HG03045 (cell line): ENCODE measurements at regions not wholly inside any gene's neighbourhood (a gene's known extent, or its start where the extent isn't known, plus 50 kb on each side); places are given as distances from the start of the nearest gene placed in this dataset.
A peak's percentile ranks its signal among the peaks of the same experiment; 100 is the strongest.
"Not testable (repeated sequence)": the region's sequence is repeated elsewhere in the genome, so short reads cannot be mapped to it uniquely, and the experiment has no call there.

ENCODE experiments used
- ATAC-seq: cut with Tn5 transposase; IDR thresholded peaks from one replicate; pipeline ENCODE4 v1.9.1; 2021; ENCODE audit warnings: mild to moderate bottlenecking, moderate library complexity; ENCODE audit not compliant: unreplicated experiment

DNA sequence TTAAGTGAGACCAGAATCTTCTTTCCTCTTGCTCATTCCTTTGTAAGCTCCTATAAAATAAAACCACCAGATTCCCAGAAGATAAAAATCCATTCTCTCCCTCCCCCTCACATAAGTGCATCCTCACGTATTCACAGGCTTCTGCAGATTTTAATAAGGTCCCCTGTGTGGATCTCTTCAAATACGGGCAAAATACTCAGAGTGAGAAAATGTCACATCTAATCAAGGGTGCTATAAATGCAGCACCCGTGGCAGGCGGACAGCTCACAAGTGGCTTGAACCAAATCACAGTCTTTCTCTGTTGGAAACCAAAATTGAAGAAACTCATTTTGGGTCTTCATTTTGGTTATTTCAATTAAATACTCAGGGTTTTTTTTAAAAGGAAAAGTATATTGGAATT lies 212.9 kb upstream of the CMC1 start:
- no peak for ATAC-seq

DNA sequence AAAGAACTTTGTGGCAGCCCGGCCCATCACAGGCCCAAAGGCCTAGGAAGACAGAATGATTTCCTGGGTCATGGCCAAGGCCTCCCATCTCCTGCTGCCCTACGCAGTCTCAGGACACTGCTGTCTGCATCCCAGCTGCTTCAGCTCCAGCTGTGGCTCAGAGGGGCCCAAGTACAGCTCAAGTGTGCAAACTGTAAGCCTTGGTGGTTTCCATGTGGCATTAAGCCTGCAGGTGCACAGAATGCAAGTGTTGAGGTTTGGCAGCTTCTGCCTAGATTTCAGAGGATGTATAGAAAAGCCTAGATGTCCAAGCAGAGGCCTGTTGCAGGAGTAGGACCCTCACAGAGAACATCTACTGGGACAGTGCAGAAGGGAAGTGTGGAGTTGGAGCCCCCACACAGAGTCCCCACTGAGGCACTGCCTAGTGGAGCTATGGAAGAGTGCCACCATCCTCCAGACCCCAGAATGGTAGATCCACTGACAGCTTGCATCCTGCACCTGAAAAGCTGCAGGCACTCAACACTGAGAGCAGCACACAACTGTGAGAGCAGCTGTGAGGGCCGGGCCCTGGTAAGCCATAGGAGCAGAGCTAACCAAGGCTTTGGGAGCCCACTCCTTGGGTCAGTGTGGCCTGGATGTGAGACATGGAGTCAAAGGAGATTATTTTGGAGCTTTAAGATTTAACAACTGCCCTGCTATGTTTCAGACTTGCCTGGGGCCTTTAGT lies 208.2 kb upstream of the CMC1 start:
- no peak for ATAC-seq

DNA sequence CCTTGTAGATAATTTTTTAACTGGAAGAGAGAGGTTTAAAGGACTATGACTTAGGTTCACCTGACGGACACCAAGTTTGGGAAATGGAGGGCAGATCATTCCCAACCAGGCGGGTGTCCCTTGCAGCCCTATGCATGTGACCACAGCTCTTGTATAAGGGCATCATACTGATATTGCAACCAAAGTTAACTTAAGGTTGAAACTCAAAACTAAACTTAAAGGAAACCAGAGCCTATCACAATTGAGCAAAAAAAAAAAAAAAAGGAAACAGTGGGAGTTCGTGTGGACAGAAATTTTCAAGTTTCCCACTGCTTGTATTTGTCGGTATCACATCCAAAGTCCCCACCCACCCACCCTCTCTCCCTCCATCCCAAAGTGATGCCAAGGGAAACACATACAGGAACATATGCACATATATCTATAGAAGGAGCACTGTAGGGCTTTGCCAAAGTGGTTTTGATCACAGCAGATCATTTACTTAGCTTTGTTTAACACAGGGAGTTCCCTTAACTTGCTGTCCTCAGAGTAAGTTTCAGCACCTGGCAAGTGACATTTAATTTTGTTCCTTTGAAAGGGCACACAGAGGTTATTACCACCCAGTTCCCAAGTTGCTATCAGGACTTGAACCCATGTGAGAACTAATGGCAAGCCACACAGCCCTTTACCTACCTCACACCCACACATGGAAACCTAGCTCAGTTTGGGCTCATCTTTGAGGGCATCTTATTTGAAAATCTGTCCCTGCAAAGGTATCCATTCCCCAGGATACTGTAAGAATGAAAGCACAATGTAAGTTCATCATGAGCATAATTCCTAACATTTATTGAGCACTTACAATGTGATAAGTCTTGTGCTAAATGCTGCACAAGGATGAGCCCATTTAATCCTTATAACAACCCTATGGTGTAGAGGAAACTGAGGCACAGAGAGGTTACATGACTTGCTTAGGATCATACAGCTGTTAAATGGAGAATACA lies 204.5 kb upstream of the CMC1 start:
- ATAC-seq: no peak

DNA sequence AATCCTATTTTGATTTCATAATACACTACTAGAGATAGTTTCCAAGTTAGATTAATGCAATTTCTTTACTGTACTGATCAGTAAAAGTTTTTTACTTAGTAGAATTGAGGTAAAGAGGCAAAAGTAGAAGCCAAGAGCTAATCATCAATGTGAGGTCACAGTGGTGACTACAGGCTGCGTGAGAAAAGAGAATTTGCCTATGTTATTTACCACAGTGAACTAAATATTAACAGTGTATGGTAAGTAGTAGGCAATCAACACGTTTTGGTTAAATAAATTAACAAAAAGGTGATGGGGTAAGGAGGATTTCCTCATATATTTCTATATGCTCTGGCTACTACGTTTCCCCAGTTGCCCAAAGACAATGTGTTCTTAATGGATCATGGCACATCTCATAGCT lies 202.2 kb upstream of the CMC1 start:
- no peak for ATAC-seq

DNA sequence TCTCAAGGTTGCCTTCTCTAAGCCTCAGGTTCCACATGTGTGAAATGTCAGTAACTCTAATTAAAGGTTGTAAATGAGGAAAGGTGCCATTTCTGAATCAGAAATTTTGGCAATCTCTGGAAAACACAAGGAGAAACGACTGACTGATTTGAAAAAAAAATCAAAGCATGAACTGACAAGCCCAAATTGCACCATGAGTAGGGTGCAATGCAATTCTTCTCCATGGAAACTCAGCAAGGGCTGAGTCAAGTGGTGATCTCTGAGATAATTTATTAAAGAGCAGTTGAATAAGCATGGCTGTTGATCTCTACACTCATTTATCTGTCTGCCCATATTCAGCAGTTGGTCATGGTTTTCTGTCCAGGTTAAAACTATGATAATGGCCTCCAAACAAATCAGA lies 201.6 kb upstream of the CMC1 start:
- ATAC-seq: no peak

DNA sequence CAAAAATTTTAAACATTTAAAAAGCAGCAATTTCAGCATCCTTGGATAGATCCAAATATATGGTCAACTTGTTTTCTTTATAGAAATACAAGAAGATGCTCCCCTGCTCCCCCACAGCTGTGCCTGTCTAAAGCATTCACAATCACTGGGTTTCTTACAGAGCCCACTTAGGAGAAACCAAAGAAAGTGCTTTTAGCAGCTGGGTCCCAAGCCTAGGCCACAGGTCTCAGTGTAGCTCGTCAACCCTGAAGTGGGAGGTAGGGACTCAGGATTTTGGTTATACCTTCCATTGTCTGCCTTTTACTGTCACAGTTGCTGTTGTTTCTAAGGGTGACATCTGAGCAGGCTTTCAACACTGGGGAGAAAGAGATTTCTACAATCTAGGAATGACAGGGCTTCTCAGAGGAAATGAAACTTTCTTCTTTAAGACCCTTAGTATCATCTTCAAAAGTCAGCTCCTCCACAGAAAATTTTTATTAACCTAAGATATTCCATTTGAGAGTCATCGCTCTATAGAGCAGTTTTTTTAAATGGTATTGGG lies 199.3 kb upstream of the CMC1 start:
- peak; percentile 50 for ATAC-seq

DNA sequence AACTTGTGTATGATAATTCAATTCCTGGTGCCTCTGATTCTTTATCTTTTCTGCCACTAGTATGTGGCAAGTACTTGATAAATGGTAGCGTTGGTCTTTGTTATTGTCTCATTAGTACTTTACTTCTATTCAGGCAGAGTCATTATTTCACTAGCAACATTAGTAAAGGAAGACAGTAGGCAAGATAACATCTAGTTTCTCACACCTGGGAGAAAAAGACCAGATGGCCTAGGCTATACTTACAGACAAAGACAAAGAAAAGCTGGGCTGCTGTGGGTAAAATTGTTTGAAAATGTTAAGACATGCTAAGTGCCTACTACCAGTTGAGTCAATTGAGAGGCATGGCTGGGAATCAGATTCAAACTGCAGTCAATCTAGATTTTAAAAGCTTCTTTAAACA lies 198.7 kb upstream of the CMC1 start:
- ATAC-seq: peak; percentile 15

DNA sequence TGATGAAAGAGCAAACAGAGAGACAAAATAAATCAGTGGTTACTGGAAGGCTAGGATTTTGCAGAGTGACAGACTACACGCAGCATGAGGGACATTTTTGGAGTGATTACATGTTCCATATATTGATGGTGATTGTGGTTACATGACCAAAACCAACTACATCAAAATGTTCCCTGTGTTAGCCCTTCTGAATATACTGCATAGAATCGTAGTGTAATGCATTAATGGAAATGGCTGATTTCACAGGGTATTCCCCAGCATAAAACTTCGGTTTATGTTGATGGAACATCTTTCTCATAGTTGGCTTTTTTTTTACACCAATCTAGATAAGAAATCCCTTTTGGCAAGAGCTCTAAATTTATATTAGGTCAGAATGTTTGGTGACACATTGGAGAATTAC lies 191.3 kb upstream of the CMC1 start:
- no peak for ATAC-seq

DNA sequence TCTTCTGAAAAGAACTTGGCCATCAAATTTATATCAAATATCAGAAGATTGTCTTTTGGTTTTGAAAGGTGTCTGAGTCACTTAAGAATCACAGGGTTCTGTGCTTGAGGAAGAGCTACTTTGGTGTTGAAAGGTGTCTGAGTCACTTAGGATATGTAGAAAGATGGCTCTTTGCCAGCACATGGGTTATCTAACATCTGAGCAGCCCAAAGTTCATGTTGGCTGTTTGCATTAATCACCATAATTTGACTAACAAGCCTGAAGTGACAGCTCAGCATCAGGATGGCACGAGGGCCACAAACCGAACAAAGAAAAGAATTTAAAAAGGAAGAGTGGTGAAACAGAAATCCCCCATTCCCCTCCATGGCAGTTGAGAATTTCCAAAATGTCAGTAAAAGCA lies 190.5 kb upstream of the CMC1 start:
- ATAC-seq: no peak

DNA sequence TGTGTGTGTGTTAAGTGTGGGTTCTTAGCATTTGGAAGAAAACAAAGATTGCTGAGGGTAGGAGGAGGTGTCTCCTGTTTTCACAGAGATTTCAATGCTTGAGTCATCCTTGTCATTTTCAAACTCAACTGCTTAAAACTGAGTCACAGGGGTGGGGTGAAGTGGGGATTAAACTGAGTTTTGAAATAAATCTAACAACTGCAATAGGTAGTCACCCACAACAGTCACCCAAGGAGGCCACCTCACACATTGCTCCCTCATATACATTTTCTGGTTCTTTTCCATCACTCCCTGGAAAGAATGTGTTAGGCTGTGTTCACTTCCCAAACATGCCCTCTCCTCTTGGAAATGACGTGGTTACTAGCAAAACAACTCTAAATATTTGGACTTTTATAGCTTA lies 187.7 kb upstream of the CMC1 start:
- ATAC-seq: no peak

DNA sequence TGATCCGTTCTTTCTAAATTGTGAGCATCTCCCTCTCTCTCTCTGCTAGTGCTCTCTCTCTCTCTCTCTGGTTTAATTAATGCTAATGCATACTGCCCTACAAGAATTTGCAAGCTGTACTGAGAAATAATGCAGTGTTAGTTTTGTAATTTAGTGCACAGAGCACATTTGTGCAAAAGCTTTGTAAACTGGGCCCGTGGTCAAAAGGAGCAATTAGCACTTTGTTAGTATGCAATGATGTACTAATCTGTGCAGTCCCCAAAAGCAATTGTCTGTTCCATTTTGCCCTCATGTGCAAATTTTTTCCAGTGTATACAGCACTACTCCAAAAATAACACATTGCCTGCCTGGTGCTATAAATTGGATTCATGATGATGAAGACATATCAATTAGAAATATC lies 184.6 kb upstream of the CMC1 start:
- no peak for ATAC-seq

DNA sequence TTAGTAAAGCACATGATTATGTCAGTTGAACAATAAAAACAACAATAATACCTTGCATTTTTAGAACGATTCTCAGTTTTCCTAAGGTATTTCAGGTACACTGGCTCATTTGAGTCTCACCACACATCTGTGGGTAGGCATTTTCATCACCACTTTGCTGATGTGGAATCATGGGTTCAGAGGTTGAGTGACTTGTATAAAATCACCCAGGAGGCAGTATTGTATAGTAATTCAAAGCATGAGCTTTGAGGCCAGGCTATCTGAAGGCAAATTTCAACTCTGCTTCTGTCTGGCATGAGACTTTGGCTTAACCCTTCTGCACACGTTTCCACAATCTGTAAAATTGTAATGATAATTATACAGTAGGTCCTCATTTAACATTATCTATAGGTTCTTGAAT lies 183.9 kb upstream of the CMC1 start:
- no peak for ATAC-seq

DNA sequence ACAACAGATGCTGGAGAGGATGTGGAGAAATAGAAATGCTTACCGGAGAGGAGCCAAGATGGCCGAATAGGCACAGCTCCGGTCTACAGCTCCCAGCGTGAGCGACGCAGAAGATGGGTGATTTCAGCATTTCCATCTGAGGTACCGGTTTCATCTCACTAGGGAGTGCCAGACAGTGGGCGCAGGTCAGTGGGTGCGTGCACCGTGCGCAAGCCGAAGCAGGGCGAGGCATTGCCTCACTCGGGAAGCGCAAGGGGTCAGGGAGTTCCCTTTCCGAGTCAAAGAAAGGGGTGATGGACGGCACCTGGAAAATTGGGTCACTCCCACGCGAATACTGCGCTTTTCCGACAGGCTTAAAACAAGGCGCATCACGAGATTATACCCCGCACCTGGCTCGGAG lies 182.2 kb upstream of the CMC1 start:
- ATAC-seq: not testable (repeated sequence)

DNA sequence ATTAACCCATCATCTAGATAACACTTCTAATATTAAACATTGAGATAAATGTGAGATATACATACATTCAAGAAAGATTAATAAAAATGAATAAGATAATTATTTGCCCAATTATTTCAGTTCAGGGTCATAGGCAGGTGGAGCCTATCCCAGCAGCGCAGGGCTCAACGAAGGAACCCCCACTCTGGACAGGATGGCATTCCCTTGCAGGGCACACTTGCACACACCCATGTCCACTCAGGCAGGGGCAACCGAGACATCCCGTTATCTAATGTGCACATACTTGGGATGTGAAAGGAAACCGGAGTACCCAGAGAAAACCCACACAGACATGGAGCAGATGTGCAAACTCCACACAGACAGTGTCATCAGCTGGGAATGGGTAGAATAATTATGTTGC lies 175.4 kb upstream of the CMC1 start:
- no peak for ATAC-seq

DNA sequence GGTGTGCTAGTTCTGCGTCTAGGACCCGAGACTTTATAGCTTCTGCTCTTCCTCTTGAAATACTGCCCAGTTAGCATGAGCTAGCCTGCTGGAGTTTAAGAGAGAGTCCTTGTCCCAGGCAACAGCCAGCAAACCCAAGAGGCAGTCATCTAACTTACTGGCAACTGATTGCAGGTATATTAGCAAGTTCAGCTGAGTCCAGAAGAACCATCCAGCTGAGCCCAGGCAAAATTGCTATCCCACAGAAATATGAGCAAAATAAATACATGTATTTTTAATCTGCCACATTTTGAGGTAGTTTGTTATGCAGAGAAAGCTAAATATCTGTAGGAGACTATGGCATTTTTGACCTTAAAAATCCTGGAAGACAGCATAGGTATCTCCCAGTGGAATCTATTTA lies 174.4 kb upstream of the CMC1 start:
- ATAC-seq: no peak

DNA sequence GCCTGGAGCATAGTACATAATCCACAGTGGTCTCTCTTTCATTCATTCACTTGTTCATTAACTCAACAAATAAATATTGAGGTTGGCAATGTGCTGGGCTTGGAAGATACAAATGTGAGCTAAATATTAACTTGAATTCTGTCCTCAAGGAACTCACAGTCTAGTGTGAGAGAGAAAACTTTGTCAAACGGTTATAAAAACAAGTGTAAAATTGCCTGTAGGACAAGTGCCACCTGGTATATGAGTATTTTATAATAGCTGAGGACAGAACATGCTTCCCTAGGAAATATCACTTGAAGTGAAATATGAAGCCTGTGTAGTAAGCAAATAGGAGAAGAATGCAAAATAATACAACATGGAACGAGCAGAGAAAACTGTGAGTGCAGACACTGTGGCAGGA lies 173.1 kb upstream of the CMC1 start:
- no peak for ATAC-seq

DNA sequence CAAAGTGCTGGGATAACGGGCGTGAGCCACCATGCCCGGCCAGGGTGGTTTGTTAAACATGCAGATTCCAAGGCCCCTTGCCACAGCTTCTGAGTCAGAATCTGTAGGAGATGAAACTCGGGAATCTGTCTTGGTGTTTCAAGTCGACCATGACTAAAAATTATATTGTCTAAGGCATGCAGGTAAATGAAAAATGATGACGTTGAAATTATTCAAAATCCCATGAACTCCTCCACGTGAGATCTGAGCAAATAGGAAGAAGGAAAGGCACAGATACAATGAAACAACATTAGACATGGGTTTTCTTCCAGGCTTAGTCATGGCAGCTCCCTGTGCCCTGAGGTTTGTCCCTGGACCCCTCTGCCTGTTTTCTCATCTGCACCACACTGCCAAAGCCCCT lies 172.0 kb upstream of the CMC1 start:
- no peak for ATAC-seq

DNA sequence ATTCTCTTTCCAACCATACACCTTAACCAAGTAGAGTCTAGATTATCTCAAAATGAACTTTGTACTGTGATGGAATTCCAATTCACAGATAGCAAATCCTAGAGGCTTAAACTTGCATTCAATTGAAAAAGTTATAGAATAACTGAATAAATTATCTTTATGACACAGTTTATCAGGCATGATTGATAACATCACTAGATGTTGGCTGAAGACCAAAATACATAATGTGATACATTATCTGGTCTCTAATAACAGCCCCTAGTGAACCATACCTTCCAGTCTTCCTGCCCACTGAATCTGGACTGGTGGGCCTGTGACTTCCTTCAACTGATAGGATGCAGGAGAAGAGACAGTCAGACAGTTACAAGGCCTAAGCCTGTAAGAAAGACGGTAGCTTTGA lies 165.2 kb upstream of the CMC1 start:
- ATAC-seq: no peak

DNA sequence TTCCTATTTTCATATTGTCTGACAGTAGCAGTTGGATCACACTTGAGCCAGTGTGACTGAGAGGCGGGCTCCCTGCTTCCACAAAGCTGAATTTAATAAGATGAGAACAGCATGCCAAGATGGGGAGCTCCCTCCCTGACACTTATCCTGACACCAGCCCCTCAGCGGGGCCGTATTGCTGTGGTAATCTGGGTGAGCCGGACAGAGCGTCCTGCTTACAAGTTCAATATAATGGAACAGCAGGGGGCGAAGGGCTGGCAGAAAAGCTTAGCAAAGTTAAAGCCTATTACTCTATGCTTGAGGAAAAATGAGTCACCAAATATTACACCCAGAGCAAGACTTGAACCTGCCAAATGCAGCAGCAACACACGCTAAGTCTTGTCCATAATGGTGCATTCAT lies 163.8 kb upstream of the CMC1 start:
- no peak for ATAC-seq

DNA sequence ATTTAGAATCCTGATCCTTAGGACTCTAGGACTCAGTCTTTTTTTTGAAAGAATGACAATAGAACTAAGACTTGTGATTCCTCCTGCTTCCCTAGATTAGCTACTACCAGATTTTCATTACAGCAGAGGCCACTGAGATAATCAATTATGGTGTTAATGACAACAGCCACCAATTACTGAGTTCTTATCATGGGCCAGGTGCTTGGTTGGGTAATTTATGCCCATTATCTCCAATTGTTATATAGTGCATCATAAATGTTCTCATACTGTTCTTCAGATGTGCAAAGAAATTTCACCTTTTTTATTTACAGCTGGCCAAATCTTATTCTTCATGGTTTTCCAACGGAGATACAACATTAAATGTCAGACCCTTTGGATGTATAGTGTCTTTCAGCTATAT lies 162.9 kb upstream of the CMC1 start:
- no peak for ATAC-seq

DNA sequence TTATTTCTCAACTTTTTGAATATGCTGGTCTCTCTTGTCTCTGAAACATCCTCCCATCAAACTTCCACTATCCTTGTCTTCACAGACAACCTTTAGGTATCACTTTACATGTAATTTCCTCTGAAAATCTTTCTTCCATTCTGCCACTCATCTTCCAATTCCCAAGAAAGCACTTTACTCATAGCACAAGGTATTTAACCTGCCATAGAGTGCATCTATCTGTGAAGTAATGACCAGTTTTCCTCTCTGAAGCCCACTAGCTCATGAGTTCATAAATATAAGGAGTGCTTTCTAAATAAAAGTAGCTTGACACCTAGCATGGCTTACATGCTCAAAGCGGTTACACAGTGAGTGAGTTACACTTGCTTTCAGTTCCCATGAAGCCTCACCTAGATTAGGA lies 160.7 kb upstream of the CMC1 start:
- no peak for ATAC-seq

DNA sequence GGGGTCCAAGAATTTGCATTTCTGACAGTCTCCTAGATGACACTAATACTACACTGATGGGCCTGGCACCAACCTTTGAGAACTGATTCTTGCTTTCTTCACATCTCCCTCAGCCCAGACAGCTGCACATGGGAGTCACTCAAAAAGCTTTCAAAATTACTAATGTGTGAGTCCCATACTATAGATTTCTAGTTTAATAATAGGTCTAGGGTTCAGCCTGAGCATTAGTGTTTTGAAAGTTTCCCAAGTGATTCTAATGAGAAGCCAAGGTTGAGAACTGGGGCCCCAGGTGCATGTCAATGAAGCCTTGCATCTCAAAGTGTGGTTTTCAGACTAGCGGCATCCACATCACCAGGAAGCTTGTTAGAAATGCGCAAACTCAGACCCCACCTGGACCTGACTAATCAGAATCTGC lies 159.9 kb upstream of the CMC1 start:
- ATAC-seq: no peak
